ENCODE measurements at regions not wholly inside any gene's neighbourhood (a gene's known extent, or its start where the extent isn't known, plus 50 kb on each side); places are given as distances from the start of the nearest gene placed in this dataset.

DNA sequence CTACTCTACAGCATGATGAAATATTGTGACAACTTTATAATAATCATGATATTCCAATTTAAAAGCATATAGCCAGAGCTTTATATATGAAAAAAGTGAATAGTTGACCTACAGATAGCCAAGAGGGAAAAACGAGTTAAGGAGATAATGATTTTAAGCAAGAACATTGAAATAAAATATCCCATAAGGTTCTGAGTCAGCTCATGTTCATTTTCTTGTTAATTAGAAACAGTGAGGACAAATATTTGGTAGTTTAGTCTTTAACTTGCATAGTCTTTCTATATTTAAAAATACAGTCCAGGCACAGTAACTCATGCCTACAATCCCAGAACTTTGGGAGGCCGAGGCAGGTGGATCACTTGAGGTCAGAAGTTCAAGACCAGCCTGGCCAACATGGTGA, 55.8 kb upstream of the CDH6 start:
- no peak for DNase-seq (ENCODE audit: low spot score)

GRCh38 chr5:31135542-31135941, 57.9 kb upstream of the CDH6 start:
- no peak for DNase-seq (ENCODE audit: low spot score)

DNA sequence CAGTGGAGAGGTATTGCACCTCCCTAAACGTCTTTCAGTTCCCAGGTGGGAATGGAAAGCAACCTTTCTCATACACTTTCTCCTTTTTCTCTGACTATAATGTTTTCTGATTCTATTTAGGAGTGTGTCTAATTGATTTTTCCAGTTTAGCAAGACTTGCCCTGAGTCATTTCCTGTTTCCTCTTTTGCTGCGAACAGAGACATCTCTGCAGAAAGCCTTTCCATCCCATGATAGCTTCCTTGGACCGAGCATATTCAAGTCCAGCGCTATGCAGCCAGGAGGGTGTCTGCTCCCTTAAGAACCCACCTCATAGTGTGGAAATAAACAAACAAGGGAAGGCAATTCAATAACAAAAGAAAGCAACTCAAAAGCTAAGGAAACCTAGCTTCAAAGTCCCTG, 60.0 kb upstream of the CDH6 start:
- no peak for DNase-seq (ENCODE audit: low spot score)

- no peak for DNase-seq (ENCODE audit: low spot score)
These were observed 62.0 kb upstream of the CDH6 start for GRCh38 chr5:31131381-31131891.

DNA sequence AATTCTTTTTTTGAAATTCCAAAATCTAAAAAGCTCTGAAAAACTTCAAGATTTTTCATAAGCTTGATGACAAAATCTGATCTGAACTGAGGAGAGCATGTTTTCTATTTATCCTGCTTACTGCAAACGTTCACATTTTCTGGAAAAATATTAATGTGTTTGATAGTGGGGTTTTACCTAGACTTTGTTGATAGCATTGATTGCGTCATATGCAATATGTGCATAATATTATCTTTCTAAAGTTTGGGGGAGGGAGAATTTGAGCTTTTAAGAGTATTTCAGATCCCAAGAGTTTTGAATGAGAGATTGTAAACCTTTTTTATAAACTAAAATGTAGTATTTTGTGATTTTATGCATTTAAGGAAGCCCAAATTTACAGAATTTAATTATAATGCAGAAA, 62.8 kb upstream of the CDH6 start:
- DNase-seq (ENCODE audit: low spot score) = no peak

- no peak for DNase-seq (ENCODE audit: low spot score)
These were observed 68.7 kb upstream of the CDH6 start for GRCh38 chr5:31124651-31125305.

DNA sequence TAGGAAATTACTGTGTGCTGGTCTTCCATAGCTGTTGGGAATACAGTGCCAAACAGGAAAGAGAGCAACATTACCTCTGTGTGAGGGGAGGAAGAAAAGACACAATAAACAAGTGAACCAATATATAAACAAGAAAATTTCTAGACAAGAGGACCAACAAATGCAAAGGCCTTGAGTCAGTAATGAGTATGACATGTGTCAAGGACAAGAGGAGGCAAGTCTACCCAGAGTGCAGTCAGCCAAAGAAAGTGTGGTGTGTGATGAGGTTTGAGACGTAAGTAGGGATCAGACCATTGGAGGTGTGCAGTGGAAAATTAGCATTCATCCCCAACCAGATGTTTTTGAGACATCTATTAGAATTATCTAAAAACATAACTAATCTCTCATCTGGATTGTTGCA, 69.5 kb upstream of the CDH6 start:
- DNase-seq (ENCODE audit: low spot score) = no peak

DNA sequence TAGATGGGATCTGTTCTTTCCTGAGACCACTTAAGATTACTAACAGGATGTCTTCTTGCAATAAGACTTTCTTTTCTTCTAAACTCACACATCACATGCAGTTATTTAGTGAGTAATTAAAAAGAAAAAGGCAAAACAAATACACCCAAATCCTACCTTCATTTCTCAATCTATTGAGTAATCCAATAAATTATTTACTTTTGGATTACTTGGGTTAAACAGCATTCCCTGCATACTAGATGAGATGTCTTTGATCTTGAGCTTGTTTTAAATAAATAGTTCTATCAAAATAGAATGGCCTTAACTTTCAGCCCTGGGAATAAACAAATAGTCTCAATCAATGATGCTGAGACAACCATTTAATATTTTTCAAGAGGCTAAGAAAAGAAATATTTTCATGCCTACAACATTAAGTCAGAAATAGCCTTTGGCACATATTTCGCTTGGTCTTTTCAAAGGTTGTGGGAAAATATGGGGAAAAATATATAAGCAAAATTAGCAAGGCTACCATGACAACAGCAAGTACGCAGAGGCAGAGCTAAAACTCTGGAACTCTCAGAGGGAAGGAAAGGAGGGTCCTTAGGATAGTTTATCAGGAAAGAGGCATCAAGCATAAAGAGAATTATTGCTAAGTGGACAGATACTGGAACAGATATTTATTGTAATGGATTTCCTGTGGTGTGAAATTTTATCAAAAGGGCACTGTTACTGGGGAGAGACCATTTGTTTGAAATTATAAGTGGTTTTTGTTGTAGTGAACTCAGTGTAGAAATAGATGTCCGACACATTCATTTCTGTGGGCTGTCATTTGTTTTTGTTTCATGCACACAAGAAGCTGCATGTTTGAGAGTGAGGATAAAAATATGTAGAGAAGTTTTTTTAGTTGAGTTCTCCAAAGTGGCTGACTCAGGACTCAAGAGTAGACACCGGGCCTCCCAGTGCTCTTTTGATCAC, 70.2 kb upstream of the CDH6 start:
- no peak for DNase-seq (ENCODE audit: low spot score)

DNA sequence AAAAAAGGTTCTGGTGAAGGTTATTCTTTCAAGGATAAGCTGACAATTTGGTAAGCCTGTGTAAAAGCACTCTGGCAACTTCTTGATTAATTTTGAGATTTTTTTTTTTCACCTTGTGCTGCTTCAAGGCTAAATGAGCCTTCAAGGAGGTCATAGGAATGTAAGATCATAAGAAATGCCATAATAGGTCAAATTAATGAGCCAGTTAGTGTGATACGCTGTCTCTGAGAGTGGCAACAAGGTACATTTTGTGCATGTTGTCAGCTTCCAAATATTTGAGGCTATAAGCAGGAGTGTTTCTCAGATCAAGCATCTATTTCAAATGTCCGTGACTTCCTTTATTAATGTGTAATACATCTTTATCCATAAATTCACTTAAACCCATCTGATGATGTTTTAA, 72.3 kb upstream of the CDH6 start:
- DNase-seq (ENCODE audit: low spot score) = no peak

DNA sequence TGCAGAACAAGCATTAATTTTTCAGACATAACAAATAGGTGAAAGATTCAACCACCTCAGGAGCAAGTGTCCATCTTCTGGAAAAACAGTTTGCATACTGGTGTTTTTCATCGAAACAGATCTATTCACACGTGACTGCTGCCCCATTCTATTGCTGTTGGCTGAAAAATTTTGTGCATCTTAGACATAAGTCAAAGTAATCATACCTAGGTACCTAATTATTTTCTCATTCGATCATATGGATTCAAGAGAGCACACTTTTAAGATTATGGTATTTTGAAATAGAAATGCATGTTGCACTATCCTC, 72.9 kb upstream of the CDH6 start:
- no peak for DNase-seq (ENCODE audit: low spot score)

DNA sequence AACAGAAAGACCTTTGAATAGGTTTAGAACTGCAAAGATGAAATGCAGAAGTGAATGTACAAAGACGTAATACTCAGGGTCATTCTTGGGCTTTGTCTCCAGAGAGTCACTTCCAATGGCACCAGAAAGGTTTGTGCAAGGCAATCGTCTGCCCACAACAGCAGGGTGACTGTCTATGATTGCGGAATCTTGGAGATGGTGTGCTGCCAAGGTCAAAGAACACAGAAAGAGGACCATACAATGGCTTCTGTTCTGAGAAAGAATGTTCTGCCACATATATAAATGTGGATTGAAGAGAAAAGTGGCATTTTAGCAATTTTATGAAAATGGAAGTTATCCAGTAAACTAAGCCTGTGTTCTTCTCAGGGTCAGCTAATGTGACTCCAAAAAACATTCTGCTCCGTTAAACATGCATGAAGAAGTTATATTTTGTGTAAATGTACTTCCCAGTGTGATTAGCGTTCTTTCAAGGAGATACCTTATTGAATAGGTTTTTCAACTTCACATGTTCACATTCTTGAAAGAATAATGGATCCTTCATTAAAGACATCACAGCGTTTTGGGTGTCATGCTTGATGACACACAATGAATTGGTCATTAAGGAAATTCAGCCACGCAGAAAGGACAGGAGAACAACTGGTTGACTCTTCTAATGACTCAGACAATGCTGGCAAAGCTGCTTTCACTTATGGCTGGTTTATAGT, 73.4 kb upstream of the CDH6 start:
- DNase-seq (ENCODE audit: low spot score) = no peak

GRCh38 chr5:31116466-31117031, 76.9 kb upstream of the CDH6 start:
- DNase-seq (ENCODE audit: low spot score) = no peak

DNA sequence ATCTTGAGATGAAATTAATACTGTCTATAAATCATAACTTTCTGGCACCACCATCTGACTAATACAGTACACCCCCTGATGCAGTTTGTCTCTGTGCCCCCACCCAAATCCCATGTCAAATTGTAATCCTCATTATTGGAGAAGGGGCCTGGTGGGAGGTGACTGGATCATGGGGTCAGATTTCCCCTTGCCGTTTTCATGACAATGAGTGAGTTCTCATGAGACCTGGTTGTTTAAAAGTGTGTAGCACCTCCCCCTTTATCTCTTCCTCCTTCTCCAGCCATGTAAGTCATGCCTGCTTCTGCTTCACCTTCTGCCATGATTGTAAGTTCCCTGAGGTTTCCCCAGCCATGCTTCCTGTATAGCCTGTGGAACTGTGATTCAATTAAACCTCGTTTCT, 78.7 kb upstream of the CDH6 start:
- no peak for DNase-seq (ENCODE audit: low spot score)

DNA sequence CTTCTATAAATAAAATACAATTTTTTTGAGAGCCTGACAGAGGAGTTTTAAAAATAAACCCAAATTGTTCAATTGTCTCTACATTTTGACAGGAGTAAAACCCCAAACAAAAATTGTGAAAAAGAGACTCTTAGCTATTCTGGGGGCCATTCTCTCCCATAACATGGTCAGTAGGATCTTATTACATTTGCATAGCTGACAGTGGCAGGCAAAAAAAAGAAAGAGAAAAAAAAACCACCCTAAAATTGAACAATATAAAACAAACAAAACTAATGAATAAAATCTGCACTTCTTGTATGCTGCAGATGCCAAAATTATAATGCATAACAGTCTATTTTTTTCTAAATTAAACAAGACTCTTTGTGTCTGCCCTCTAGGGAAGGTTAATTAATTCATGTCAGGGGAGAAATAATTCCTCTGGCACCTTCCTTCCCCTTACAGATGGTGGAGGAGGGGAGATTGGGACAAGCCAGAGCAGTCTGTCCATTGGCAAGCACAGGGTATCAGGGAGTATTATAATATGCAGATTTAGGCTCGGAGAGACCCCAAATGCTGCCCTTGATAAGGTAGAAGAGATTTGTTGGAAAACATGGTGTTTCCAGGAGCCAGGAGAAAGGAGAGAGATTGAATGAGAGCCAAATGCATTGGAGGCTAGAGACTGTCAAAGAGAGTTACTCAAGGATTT, 79.7 kb upstream of the CDH6 start:
- no peak for DNase-seq (ENCODE audit: low spot score)

- no peak for DNase-seq (ENCODE audit: low spot score)
These were observed 80.4 kb upstream of the CDH6 start for GRCh38 chr5:31113101-31113500.

DNA sequence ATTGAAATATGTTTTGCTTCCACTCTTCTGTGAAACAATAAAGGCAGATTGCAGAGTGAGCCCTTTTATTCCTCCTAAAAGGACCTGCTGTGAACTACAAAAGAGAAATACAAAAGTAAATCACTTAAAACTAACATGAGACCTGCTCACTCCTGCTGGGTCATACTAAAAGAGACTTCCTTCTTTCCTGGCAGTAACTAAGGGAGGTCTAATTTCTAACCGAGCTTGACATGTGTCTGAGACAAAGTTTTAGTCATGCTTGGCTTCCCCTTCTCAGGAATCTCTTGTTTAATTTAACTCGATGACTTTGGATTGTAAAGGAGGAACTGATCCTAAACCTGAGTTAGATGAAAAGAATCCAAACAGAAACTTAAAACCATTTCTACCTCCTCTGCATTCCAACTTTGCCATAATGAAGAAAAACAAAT, 86.4 kb upstream of the CDH6 start:
- DNase-seq (ENCODE audit: low spot score) = no peak

GRCh38 chr5:31106691-31107090, 86.8 kb upstream of the CDH6 start:
- no peak for DNase-seq (ENCODE audit: low spot score)

DNA sequence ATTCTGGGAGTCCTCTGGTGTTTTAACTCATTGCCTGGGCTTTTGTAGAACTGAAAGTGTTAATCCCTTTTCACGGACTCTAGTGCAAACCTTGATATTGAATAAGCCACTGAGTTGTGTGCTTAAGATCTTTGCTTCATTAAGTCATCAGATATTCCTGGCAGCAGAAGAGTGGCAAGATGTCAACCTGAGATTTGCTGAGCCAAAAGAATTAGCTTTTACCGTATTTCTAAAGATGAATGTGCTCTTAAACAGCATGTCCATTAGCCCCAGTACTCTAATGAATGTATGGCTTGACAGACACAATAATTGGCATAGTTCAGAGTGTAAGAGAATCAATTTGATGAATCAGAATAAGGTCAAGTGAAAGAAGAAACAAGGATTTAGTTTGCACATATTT, 87.2 kb upstream of the CDH6 start:
- DNase-seq (ENCODE audit: low spot score) = no peak

DNA sequence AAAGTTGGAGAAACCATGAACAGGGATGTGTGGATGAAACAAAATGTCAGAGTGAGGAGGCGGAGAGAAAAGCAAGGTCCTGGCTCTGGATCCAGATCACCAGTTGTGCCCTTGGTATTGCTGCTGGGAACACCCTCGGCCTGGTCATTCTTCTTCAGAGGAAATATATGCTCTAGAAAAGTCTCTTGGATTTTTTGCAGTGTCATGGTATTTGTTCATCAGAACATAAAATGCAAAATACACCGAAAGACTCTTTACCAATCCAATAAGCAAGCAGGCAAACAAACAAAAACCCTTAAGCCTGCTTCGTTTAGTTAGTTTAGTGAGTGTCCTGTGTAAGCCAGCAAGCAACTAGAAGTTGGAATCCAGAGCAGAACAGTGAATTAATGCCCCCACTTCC, 88.7 kb upstream of the CDH6 start:
- no peak for DNase-seq (ENCODE audit: low spot score)

DNA sequence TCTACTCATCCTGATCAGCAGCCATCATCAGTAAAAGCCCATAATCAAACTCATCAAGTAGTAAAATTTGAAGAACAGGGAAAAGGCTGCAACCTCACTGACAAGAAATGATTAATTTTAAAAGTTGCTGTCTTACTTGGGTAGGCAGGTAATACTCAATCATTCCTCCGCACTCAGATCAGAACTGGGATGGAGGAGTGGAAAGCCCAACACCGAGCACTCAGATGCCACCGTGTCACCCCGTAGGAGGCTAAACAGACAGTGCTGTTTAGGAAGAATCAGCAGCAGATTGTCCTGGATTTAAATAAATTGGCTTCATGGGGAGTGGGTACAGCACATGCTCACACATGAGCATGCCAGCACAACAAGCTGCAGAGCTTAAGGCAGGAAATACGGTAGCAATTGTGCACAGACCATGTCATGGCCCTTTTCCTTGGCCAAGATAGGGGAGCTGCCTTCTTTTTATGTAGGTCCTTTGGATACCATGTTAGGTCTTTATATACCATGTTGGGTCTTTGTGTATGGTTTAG, 92.6 kb upstream of the CDH6 start:
- DNase-seq (ENCODE audit: low spot score) = no peak

GRCh38 chr5:31100047-31100575, 93.4 kb upstream of the CDH6 start:
- no peak for DNase-seq (ENCODE audit: low spot score)

Data from mesenteric fat pad (tissue), 1 donor.